K562 (cell line): ENCODE measurements at regions not wholly inside any gene's neighbourhood (a gene's known extent, or its start where the extent isn't known, plus 50 kb on each side); places are given as distances from the start of the nearest gene placed in this dataset.

Experiments
- ATF1 ChIP-seq, 2 experiments: fragments of 450-650 bp in 1 of 2; IDR thresholded peaks; 2 replicates each; pipeline ENCODE4 v1.6.1; 2016; ENCODE audit warnings: missing compliant biosample characterization in 1 of 2, missing genetic modification characterization in 1 of 2
- BHLHE40 ChIP-seq: IDR thresholded peaks from 2 replicates; pipeline ENCODE4 v1.6.1; 2011; ENCODE audit warnings: low read length, improper control_type of control experiment
- CBX1 ChIP-seq: sonication (generic); IDR thresholded peaks from 2 replicates; pipeline ENCODE4 v1.6.1; 2016; ENCODE audit warnings: antibody characterized with exemption, low read depth, mild to moderate bottlenecking
- CTBP1 ChIP-seq: fragments of 450-650 bp; IDR thresholded peaks from 2 replicates; pipeline ENCODE4 v1.6.1; 2016; ENCODE audit warnings: borderline replicate concordance
- DIDO1 ChIP-seq: fragments of 450-650 bp; IDR thresholded peaks from 2 replicates; pipeline ENCODE4 v1.6.1; 2016; ENCODE audit warnings: low read depth, missing biosample characterization, missing genetic modification characterization
- HCFC1 ChIP-seq: IDR thresholded peaks from 2 replicates; pipeline ENCODE4 v1.6.1; 2012; ENCODE audit warnings: low read depth, low read length, improper control_type of control experiment
- HEY1 ChIP-seq: fragments of 250-450 bp; sonication (Bioruptor Pico); IDR thresholded peaks from 2 replicates; pipeline ENCODE4 v1.5.0; 2020; ENCODE audit warnings: mild to moderate bottlenecking, moderate library complexity, borderline replicate concordance
- IRF2 ChIP-seq: sonication (generic); formaldehyde crosslinking; IDR thresholded peaks from 2 replicates; pipeline ENCODE4 v1.8.1; 2022; ENCODE audit warnings: mild to moderate bottlenecking, missing genetic modification reagents
- KLF1 ChIP-seq: fragments of 450-650 bp; IDR thresholded peaks from 2 replicates; pipeline ENCODE4 v1.6.1; 2016; ENCODE audit warnings: missing genetic modification characterization, missing compliant biosample characterization
- KLF10 ChIP-seq: fragments of 250-450 bp; sonication (Bioruptor Pico); IDR thresholded peaks from 2 replicates; pipeline ENCODE4 v1.6.1; 2021; ENCODE audit warnings: matching md5 sums
- MEF2D ChIP-seq: conservative IDR thresholded peaks from 2 replicates; pipeline ENCODE4 v1.6.1; 2016; ENCODE audit warnings: low read depth, missing genetic modification characterization, missing compliant biosample characterization
- MEIS2 ChIP-seq: fragments of 450-650 bp; IDR thresholded peaks from 2 replicates; pipeline ENCODE4 v1.6.1; 2014; ENCODE audit warnings: mild to moderate bottlenecking; ENCODE audit not compliant: partially characterized antibody
- NBN ChIP-seq: fragments of 450-650 bp; IDR thresholded peaks from 2 replicates; pipeline ENCODE4 v1.6.1; 2016; ENCODE audit warnings: low read depth, mild to moderate bottlenecking
- NCOA1 ChIP-seq: fragments of 450-650 bp; IDR thresholded peaks from 2 replicates; pipeline ENCODE4 v1.6.1; 2016; ENCODE audit warnings: low read depth
- NFYB ChIP-seq: IDR thresholded peaks from 2 replicates; pipeline ENCODE4 v1.6.1; 2011; ENCODE audit warnings: mild to moderate bottlenecking, moderate library complexity; ENCODE audit not compliant: insufficient read length; ENCODE audit errors: extremely low read depth
- NR2F6 ChIP-seq: fragments of 450-650 bp; formaldehyde crosslinking; IDR thresholded peaks from 2 replicates; pipeline ENCODE4 v1.4.0; 2020; ENCODE audit warnings: mild to moderate bottlenecking
- PCBP1 ChIP-seq: fragments of 200-400 bp; formaldehyde crosslinking; IDR thresholded peaks from 2 replicates; pipeline ENCODE4 v1.6.1; 2018; ENCODE audit warnings: mild to moderate bottlenecking, low read depth, low read length; ENCODE audit not compliant: poor library complexity, severe bottlenecking
- PHF8 ChIP-seq: fragments of 200-600 bp; sonication (generic); IDR thresholded peaks from 2 replicates; pipeline ENCODE4 v1.6.1; 2012; ENCODE audit warnings: mixed run types, mild to moderate bottlenecking, inconsistent platforms, low read length, moderate library complexity, borderline replicate concordance
- PYGO2 ChIP-seq: fragments of 450-650 bp; IDR thresholded peaks from 2 replicates; pipeline ENCODE4 v1.6.1; 2016; ENCODE audit warnings: mild to moderate bottlenecking, missing genetic modification characterization, moderate library complexity, missing compliant biosample characterization
- RB1 ChIP-seq: fragments of 450-650 bp; IDR thresholded peaks from 2 replicates; pipeline ENCODE4 v1.6.1; 2017; ENCODE audit warnings: low read depth, mild to moderate bottlenecking
- RBM25 ChIP-seq: fragments of 200-400 bp; formaldehyde crosslinking; IDR thresholded peaks from 2 replicates; pipeline ENCODE4 v1.6.1; 2018; ENCODE audit warnings: low read length, low read depth, moderate library complexity; ENCODE audit not compliant: severe bottlenecking
- RFX7 ChIP-seq: fragments of 250-450 bp; sonication (Bioruptor Pico); IDR thresholded peaks from 2 replicates; pipeline ENCODE4 v1.5.1; 2021; ENCODE audit warnings: mild to moderate bottlenecking
- SP1 ChIP-seq: sonication (generic); formaldehyde crosslinking; IDR thresholded peaks from 2 replicates; pipeline ENCODE4 v1.8.1; 2022; ENCODE audit warnings: mild to moderate bottlenecking, missing genetic modification reagents
- SRSF9 ChIP-seq: fragments of 200-400 bp; formaldehyde crosslinking; IDR thresholded peaks from 2 replicates; pipeline ENCODE4 v1.6.1; 2017; ENCODE audit warnings: low read depth, low read length, borderline replicate concordance
- U2AF1 ChIP-seq: fragments of 200-400 bp; formaldehyde crosslinking; optimal IDR thresholded peaks from 2 replicates; pipeline ENCODE3; 2017; ENCODE audit warnings: mild to moderate bottlenecking, low read depth, low read length, moderate library complexity
- ZFX ChIP-seq: sonication (generic); formaldehyde crosslinking; IDR thresholded peaks from 2 replicates; pipeline ENCODE4 v1.8.0; 2022; ENCODE audit warnings: mild to moderate bottlenecking, missing genetic modification reagents, moderate library complexity
- ZNF224 ChIP-seq: sonication (generic); formaldehyde crosslinking; IDR thresholded peaks from 2 replicates; pipeline ENCODE4 v1.8.0; 2022; ENCODE audit warnings: mild to moderate bottlenecking, missing genetic modification reagents
- ZNF77 ChIP-seq: fragments of 250-450 bp; sonication (Bioruptor Pico); IDR thresholded peaks from 2 replicates; pipeline ENCODE4 v1.5.0; 2020
- TF ChIP-seq, protein P1 (sequence below): fragments of 450-650 bp; formaldehyde crosslinking; IDR thresholded peaks from 2 replicates; pipeline ENCODE4 v1.4.0; 2020; ENCODE audit warnings: mild to moderate bottlenecking, moderate library complexity
- TF ChIP-seq, protein P2 (sequence below): sonication (generic); formaldehyde crosslinking; IDR thresholded peaks from 2 replicates; pipeline ENCODE4 v1.8.0; 2022; ENCODE audit warnings: mild to moderate bottlenecking, missing genetic modification reagents

DNA sequence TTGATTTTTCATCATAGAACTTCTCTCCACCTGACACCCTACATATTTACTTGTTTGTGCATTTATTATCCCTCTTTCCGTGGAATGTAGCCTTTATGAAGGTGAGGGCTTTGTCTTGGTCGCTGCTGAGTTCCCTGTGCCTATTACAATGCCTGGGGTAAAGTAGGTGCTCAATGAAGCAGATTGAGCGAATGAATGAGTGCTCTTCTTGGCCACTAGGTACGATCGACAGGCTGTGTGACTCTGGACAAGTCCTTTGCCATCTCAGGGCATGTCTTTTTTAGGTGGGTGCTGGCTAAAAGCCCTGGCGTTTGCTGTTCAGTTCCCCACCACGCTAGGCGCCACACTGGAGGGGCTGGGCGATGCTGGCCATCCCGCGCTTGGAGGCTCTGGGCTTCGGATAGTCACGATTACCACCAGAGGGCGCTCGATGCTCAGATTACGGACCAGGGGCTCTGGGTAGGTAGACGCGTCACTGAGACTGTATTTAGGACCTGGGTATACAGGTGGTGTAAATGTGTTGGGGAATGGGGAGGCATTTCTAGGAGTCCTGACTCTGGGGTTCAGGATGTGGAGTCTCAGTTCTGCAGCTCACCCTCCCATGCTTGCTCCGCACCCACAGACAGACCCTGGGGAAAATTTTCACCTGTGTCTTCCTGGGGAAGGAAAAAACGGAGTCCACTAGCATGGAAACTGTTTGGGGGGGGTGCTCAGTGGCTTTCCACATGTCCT is 71.0 kb upstream of the CSF3R start (continued):
- TF ChIP-seq, protein P1, sequence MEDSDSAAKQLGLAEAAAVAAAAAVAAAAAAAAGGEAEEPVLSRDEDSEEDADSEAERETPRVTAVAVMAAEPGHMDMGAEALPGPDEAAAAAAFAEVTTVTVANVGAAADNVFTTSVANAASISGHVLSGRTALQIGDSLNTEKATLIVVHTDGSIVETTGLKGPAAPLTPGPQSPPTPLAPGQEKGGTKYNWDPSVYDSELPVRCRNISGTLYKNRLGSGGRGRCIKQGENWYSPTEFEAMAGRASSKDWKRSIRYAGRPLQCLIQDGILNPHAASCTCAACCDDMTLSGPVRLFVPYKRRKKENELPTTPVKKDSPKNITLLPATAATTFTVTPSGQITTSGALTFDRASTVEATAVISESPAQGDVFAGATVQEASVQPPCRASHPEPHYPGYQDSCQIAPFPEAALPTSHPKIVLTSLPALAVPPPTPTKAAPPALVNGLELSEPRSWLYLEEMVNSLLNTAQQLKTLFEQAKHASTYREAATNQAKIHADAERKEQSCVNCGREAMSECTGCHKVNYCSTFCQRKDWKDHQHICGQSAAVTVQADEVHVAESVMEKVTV (CRISPR knock-in tag), result peak; percentile 37; the same call in 1 of the 2 replicates
- TF ChIP-seq HCFC1 (no peak), BHLHE40 (0 out of 2 replicates have a peak, but pooled peaks have one; percentile 15), KLF1 (no peak), CTBP1 (no peak; the same call in 1 of the 2 replicates), ATF1 (CRISPR knock-in tag; IDR thresholded peaks at IDR 0.05) (no peak), ATF1 (tag; IDR thresholded peaks at IDR 0.05) (peak; percentile 52; the same call in 1 of the 2 replicates), RB1 (peak; percentile 72), NBN (no peak), U2AF1 (no peak), KLF10 (CRISPR knock-in tag) (no peak), RFX7 (CRISPR knock-in tag) (no peak), MEIS2 (no peak), HEY1 (CRISPR knock-in tag) (no peak), ZFX (no peak), CBX1 (no peak), ZNF77 (CRISPR knock-in tag) (no peak), DIDO1 (no peak), RBM25 (peak; percentile 46), MEF2D (tag) (no peak), SRSF9 (no peak), NFYB (no peak), ZNF224 (no peak), PYGO2 (no peak), SP1 (CRISPR knock-in tag) (no peak), NR2F6 (no peak), PHF8 (no peak), IRF2 (CRISPR knock-in tag) (no peak), NCOA1 (no peak), PCBP1 (no peak)
- TF ChIP-seq, protein P2, sequence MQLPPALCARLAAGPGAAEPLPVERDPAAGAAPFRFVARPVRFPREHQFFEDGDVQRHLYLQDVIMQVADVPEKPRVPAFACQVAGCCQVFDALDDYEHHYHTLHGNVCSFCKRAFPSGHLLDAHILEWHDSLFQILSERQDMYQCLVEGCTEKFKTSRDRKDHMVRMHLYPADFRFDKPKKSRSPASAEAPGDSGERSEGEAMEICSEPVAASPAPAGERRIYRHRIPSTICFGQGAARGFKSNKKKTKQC (CRISPR knock-in tag), result no peak
